Kidney epithelial cell (primary cell): ENCODE measurements at regions not wholly inside any gene's neighbourhood (a gene's known extent, or its start where the extent isn't known, plus 50 kb on each side); places are given as distances from the start of the nearest gene placed in this dataset.

Experiments used
- DNase-seq: peaks from one replicate; pipeline ENCODE4 v3.0.0-alpha.2; 2010; ENCODE audit warnings: low read depth
- H3K27me3 ChIP-seq: 2 replicates; pipeline ENCODE4 v1.6.0; 2011; ENCODE audit warnings: low read length; ENCODE audit not compliant: control insufficient read depth, insufficient read depth
- H3K36me3 ChIP-seq: 2 replicates; pipeline ENCODE4 v1.5.1; 2011; ENCODE audit warnings: low read length; ENCODE audit not compliant: control insufficient read depth, insufficient read depth
- H3K4me3 ChIP-seq: 2 replicates; pipeline ENCODE4 v1.5.1; 2011; ENCODE audit warnings: low read depth, mild to moderate bottlenecking, control low read depth, low read length
- CTCF ChIP-seq: IDR thresholded peaks from 2 replicates; pipeline ENCODE4 v1.5.1; 2011; ENCODE audit warnings: mild to moderate bottlenecking, moderate library complexity, low read length, control low read depth, inconsistent platforms; ENCODE audit not compliant: insufficient read depth, poor library complexity, severe bottlenecking

GRCh38 chr7:81616951-81617350 is 152.9 kb downstream of the HGF start:
- Histone ChIP-seq H3K36me3 (no peaks in the 10 kb centered on the region), H3K4me3 (no peak overlapping the region), H3K27me3 (no peaks in the 10 kb centered on the region)
- no peak for DNase-seq
- no peak for TF ChIP-seq CTCF

DNA sequence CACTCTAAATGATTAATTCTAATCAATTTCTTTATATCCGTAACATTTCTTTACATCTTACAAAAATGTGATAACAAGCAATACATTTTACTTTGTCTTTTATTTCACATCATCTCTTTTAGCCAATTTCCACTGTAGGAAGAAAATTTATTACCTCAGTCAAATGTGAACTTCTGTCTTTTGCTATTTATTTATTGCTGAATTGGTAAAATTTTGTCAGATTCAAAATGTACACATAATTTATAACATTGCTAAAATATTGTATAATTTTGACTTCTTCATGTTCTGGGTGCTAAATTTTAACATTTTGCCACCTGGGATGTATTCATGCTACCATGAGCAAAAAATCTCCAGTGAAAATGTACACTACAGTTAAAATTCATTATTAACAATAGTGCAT is 158.0 kb downstream of the HGF start:
- Histone ChIP-seq H3K36me3 (no peaks in the 10 kb centered on the region), H3K4me3 (no peak overlapping the region), H3K27me3 (no peaks in the 10 kb centered on the region)
- no peak for TF ChIP-seq CTCF
- DNase-seq: no peak

- DNase-seq: no peak
- Histone ChIP-seq H3K4me3 (no peak overlapping the region), H3K36me3 (no peaks in the 10 kb centered on the region), H3K27me3 (no peaks in the 10 kb centered on the region)
- no peak for TF ChIP-seq CTCF
Measured at GRCh38 chr7:81611040-81611439, 158.8 kb downstream of the HGF start.

GRCh38 chr7:81608748-81609382 is 161.0 kb downstream of the HGF start:
- Histone ChIP-seq H3K36me3 (no peaks in the 10 kb centered on the region), H3K27me3 (no peaks in the 10 kb centered on the region), H3K4me3 (no peak overlapping the region)
- TF ChIP-seq CTCF: no peak
- no peak for DNase-seq

DNA sequence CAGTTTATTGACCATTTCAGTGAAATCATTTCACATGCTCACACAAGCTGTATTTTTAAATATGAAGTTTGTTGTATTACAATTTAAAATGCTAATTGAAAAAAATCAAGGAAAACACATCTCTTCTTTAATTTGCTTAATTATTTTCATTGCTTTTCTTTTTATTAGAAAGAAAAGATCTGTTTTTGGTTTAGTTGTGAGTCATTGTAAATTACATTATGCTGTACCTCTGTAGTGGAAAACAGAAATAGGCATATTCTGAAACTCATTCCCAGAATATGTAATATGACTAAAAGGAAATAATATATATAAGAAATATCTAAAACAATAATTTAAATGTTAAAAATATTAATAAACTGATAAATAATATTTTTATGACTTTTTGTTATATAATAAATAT is 161.9 kb downstream of the HGF start:
- Histone ChIP-seq H3K27me3 (no peaks in the 10 kb centered on the region), H3K4me3 (no peak overlapping the region), H3K36me3 (no peaks in the 10 kb centered on the region)
- DNase-seq: no peak
- TF ChIP-seq CTCF: no peak
